NCI-H2227 (cell line): ENCODE measurements at regions not wholly inside any gene's neighbourhood (a gene's known extent, or its start where the extent isn't known, plus 50 kb on each side); places are given as distances from the start of the nearest gene placed in this dataset.
"Not testable (repeated sequence)": the region's sequence is repeated elsewhere in the genome, so short reads cannot be mapped to it uniquely, and the experiment has no call there.

ENCODE experiments used
- DNase-seq: peaks from one replicate; lab custom pipeline; 2025; ENCODE audit not compliant: unreplicated experiment; lab: John Stamatoyannopoulos, UW

DNA sequence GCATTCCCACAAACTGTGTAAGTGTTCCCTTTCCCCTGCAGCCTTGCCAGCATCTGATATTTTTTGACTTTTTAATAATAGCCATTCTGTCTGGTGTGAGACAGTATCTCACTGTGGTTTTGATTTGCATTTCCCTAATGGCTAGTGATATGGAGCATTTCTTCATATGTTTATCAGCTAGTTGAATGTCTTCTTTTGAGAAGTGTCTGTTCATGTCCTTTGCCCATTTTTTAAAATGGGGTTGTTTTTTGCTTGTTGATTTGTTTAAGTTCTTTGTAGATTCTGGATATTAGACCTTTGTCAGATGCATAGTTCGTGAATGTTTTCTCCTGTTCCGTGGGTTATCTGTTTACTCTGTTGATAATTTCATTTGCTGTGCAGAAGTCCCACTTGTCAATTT is 492.8 kb downstream of the JRKL start:
- DNase-seq = not testable (repeated sequence)

- DNase-seq = no peak
These were observed 495.6 kb downstream of the JRKL start for GRCh38 chr11:96885405-96885804.

DNA sequence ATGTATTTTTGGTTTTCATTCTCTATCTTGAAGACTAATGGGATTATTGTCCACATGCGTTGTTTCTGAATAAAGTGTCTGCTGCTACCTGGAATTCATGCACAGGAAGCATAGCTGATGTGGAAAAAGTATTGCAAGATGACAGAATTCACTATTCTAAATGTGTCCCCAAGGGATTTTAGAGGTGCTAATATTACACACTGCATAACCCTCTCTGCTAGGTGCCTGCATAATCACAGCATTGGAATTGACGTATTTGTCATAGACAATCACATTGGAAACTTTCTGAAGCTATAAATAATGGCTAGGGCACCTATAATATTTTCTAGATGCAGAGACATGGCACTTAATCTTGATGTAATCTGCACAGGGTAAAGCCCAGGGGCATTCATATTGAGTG is 496.1 kb downstream of the JRKL start:
- DNase-seq = no peak

- DNase-seq = no peak
These were observed 504.2 kb downstream of the JRKL start for GRCh38 chr11:96893988-96894387.

- DNase-seq = no peak
These were observed 504.8 kb downstream of the JRKL start for GRCh38 chr11:96894587-96894986.

DNA sequence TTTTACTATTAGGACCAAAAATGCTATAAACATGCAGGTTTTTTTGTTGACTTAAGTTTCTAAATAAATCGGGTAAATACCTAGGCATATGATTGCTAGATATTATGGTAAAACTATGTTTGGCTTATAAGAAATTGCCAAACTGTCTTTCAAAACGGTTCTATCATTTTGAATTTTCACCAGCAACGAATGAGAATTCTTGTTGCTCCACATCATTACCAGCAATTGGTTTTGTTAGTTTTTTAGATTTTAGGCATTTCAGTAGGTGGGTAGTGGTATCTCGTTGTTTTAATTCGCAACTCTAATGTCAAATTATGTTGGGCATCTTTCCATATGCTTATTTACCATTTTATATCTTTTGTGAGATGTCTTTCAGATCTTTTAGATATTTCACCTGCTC is 510.2 kb downstream of the JRKL start:
- no peak for DNase-seq

- DNase-seq = no peak
These were observed 515.3 kb downstream of the JRKL start for GRCh38 chr11:96905143-96905542.

- no peak for DNase-seq
These were observed 515.9 kb downstream of the JRKL start for GRCh38 chr11:96905663-96906062.

DNA sequence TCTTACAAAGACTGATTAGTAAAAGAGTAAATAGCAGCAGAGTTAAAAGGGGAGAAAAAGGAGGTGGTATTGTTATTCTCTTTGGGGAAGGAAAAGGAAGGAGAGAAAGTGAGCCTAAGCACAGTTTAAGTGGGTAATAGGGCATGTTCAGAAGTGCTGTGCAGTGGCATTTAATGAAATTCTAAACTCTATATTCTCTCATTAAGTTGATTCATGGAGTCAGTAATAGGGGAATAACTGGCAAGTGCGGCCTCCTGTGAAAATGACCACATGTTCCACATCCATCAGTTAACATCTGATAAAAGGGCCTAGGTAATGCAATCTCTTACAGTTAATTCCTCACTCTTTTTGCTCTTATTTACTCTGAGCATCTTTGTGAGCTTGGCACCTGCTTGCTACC is 516.7 kb downstream of the JRKL start:
- DNase-seq = no peak

- no peak for DNase-seq
These were observed 536.0 kb downstream of the JRKL start for GRCh38 chr11:96925862-96926261.

DNA sequence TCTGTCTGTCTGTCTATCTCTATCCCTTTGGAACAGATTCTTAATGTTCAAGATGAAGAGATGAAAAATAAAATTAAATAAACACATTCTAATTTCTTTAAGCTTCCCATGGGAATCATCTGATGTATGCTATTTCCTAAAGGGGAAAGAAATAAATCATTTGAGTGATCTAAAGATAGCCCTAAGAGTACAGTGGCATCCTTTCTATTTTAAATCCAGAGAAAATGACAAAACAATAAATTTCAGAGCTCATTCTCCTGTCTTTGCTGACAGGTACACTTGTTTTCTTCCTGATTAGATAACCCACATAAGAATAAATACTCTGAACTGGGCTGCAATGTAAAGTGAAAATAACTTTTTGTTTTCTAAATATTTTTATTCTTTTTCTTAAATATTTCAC is 550.4 kb downstream of the JRKL start:
- no peak for DNase-seq

- DNase-seq = no peak
These were observed 553.0 kb downstream of the JRKL start for GRCh38 chr11:96942855-96943254.

DNA sequence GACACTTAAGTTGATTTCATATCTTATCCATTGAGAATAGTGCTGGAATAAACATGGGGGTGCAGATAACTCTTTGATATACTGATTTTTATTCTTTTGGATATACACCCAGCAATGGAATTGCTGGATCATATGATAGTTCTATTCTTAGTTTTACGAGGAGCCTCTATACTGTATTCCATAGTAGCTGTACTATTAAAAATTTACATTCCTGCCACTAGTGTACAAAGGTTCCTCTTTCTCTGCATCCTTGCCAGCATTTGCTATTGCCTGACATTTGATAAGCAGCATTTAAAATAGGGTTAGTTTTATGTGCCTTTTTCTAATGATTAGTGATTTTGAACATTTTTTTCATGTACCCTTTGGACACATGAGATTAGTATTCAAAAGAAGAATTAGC is 554.2 kb downstream of the JRKL start:
- DNase-seq = no peak

GRCh38 chr11:96948066-96948465 is 558.3 kb downstream of the JRKL start:
- DNase-seq = no peak

- no peak for DNase-seq
These were observed 559.7 kb downstream of the JRKL start for GRCh38 chr11:96949464-96949863.

GRCh38 chr11:96954587-96955242 is 564.9 kb downstream of the JRKL start:
- no peak for DNase-seq

DNA sequence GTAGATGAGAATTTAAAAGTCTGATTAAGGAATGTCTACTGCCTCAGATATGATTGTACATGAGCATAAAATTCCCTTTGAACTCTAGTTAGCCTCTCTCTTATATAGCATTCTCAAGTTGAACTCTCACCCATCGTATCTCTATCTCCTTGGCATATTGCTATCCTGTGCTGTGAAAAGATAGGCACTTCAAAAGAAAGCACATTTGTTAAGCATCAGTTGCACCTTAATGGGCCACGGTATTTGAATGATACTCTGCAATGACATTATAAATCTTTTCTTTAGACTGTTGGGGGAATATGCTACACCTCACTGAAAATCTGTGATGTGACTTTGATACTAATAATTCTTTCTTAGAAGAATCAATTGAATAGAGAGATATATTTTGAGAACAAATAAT is 570.7 kb downstream of the JRKL start:
- no peak for DNase-seq

DNA sequence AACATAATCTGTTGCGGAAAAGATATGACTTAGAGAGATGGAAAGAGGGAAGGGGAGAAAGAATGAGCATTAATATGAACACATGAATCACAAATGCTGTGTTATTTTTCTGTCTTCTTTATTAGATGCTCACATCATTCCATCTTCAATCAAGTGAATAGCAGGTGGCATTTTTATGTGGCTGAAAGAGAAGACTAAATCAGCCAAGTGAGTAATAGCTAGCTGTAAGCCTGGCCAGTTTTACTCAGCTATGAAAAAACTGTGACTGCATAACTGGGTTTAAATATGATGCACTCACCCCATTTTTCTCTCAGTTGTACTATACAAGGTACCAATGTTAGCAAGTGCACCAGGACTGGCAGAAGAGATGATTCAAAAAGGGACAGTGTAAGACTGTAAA is 571.1 kb downstream of the JRKL start:
- no peak for DNase-seq

DNA sequence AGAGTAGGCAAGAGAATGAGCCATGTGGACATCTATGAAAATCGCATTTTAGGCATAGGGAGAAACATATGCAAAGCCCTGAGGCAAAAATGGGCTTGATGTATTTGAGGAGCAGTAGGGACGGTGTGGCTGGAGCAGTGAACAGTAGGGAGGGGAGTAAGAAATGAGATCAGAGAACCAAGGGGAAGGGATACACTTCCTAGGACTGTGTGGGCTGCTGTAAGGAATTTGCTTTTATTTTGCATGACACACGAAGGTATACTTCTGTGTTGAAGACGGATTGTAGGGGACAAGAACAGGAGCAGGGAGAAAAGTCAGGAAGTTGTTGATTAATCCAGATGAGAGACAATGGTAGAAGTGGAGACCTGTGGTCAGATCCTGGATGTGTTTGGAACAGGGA is 572.1 kb downstream of the JRKL start:
- DNase-seq = no peak

DNA sequence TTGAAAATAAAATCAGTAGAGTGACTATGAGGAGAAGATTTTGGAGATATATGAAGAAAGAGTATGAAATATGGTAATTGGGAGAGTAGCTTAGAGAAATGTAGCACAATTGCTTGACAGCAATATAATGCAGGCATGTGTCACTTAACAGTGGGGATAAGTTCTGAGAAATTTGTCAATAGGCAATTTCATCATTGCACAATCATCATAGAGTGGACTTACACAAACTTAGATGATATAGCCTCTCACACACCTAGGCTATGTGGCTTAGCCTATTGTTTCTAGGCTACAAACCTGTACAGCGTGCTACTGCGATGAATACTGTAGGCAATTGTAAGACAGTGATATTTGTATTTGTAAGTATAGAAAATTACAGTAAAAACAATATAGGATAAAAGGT is 573.6 kb downstream of the JRKL start:
- DNase-seq = no peak

- DNase-seq = no peak
These were observed 574.8 kb downstream of the JRKL start for GRCh38 chr11:96964661-96965060.

- DNase-seq = no peak
These were observed 577.8 kb downstream of the JRKL start for GRCh38 chr11:96967616-96968015.

DNA sequence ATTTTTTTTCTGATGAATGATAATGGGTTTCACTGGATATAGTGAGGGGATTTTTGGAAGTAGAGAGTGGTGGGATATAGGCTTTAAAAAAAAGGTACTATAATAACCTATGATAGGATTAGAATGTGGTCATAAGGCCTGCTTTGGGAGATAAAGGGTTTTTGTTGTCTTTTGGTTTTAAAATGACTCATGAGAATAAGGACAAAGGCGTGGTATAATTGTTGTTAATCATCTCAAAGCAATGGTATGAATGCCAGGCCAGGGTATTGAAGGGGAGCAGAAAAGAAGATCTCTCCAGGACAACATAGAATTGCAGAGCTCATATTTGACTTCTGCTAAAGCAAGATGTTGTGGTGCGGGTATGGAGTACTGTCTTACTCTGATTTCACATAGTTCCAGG is 579.4 kb downstream of the JRKL start:
- DNase-seq = no peak

DNA sequence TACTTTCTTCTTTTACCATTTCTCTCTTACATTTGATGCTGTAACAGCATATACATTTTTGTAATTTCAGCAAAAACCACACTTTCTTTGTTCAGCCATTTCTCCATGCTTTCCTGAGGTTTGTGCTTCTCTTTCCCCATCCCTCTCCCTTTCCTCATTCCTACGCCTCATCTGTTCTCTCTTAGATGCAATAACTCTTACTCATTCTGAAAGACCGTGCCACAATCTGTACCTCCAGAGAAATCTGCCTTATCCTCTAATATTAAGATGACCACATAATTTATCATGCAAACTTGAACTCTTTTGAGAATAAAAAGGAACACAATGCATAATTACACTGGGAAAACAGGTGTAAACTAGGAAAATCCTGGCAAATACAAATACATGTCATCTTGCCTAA is 588.9 kb downstream of the JRKL start:
- DNase-seq = no peak
